BLaER1 (cell line): ENCODE measurements at regions not wholly inside any gene's neighbourhood (a gene's known extent, or its start where the extent isn't known, plus 50 kb on each side); places are given as distances from the start of the nearest gene placed in this dataset.

Source experiments
- H3K27ac ChIP-seq: shearing (Covaris generic); formaldehyde crosslinking; 2 replicates; pipeline ENCODE4 v1.8.1; 2022
- H3K27me3 ChIP-seq: shearing (Covaris generic); formaldehyde crosslinking; 2 replicates; pipeline ENCODE4 v1.8.1; 2022
- H3K36me3 ChIP-seq: shearing (Covaris generic); formaldehyde crosslinking; 2 replicates; pipeline ENCODE4 v1.8.1; 2022
- H3K4me1 ChIP-seq: shearing (Covaris generic); formaldehyde crosslinking; 2 replicates; pipeline ENCODE4 v1.8.1; 2022
- H3K4me2 ChIP-seq: shearing (Covaris generic); formaldehyde crosslinking; 2 replicates; pipeline ENCODE4 v1.8.1; 2022
- H3K4me3 ChIP-seq: shearing (Covaris generic); formaldehyde crosslinking; 2 replicates; pipeline ENCODE4 v1.8.1; 2022
- H3K9ac ChIP-seq: shearing (Covaris generic); formaldehyde crosslinking; 2 replicates; pipeline ENCODE4 v1.8.1; 2022
- H3K9me3 ChIP-seq: shearing (Covaris generic); formaldehyde crosslinking; 2 replicates; pipeline ENCODE4 v1.8.1; 2022
- H4K20me1 ChIP-seq: shearing (Covaris generic); formaldehyde crosslinking; 2 replicates; pipeline ENCODE4 v1.8.1; 2022
- Cebpa-rat ChIP-seq: shearing (Covaris generic); IDR thresholded peaks from 2 replicates; pipeline ENCODE4 v1.8.1; 2022

- Histone ChIP-seq H3K36me3 (no peaks in the 10 kb centered on the region), H3K27ac (no peak overlapping the region), H3K4me1 (no peaks in the 10 kb centered on the region), H3K4me2 (no peak overlapping the region), H3K9me3 (no peaks in the 10 kb centered on the region), H3K4me3 (no peak overlapping the region), H3K27me3 (no peaks in the 10 kb centered on the region), H3K9ac (no peak overlapping the region), H4K20me1 (no peaks in the 10 kb centered on the region)
- no peak for TF ChIP-seq Cebpa-rat
Observed at GRCh38 chr4:35963974-35964515, 280.3 kb downstream of the ARAP2 start.

- H3K4me3 ChIP-seq = no peak overlapping the region
- no peak overlapping the region for H3K9ac ChIP-seq
- no peaks in the 10 kb centered on the region for H4K20me1 ChIP-seq
- no peaks in the 10 kb centered on the region for H3K4me1 ChIP-seq
- no peaks in the 10 kb centered on the region for H3K36me3 ChIP-seq
- no peak overlapping the region for H3K4me2 ChIP-seq
- H3K27me3 ChIP-seq = no peaks in the 10 kb centered on the region
- H3K9me3 ChIP-seq = no peaks in the 10 kb centered on the region
- no peak overlapping the region for H3K27ac ChIP-seq
- TF ChIP-seq Cebpa-rat = no peak
Observed at GRCh38 chr4:35965300-35965699, 279.0 kb downstream of the ARAP2 start.

- no peak overlapping the region for H3K4me2 ChIP-seq
- no peaks in the 10 kb centered on the region for H3K4me1 ChIP-seq
- H3K36me3 ChIP-seq = no peaks in the 10 kb centered on the region
- no peaks in the 10 kb centered on the region for H4K20me1 ChIP-seq
- no peaks in the 10 kb centered on the region for H3K9me3 ChIP-seq
- no peak overlapping the region for H3K9ac ChIP-seq
- H3K4me3 ChIP-seq = no peak overlapping the region
- no peaks in the 10 kb centered on the region for H3K27me3 ChIP-seq
- no peak for TF ChIP-seq Cebpa-rat
- H3K27ac ChIP-seq = no peak overlapping the region
Observed at GRCh38 chr4:35966566-35966965, 277.7 kb downstream of the ARAP2 start.

GRCh38 chr4:35970366-35970960 is 273.9 kb downstream of the ARAP2 start:
- Histone ChIP-seq H3K9ac (no peak overlapping the region), H3K9me3 (no peaks in the 10 kb centered on the region), H3K27ac (no peak overlapping the region), H4K20me1 (no peaks in the 10 kb centered on the region), H3K36me3 (no peaks in the 10 kb centered on the region), H3K4me3 (no peak overlapping the region), H3K4me2 (no peak overlapping the region), H3K27me3 (no peaks in the 10 kb centered on the region), H3K4me1 (no peaks in the 10 kb centered on the region)
- no peak for TF ChIP-seq Cebpa-rat

- H3K27ac ChIP-seq = no peak overlapping the region
- H3K9me3 ChIP-seq = no peaks in the 10 kb centered on the region
- no peak overlapping the region for H3K4me2 ChIP-seq
- no peaks in the 10 kb centered on the region for H3K27me3 ChIP-seq
- no peaks in the 10 kb centered on the region for H4K20me1 ChIP-seq
- no peak for TF ChIP-seq Cebpa-rat
- no peak overlapping the region for H3K9ac ChIP-seq
- H3K4me1 ChIP-seq = no peaks in the 10 kb centered on the region
- no peak overlapping the region for H3K4me3 ChIP-seq
- H3K36me3 ChIP-seq = no peaks in the 10 kb centered on the region
Observed at GRCh38 chr4:35972814-35973213, 271.5 kb downstream of the ARAP2 start.

- no peak overlapping the region for H3K4me3 ChIP-seq
- no peaks in the 10 kb centered on the region for H3K36me3 ChIP-seq
- H3K9me3 ChIP-seq = no peaks in the 10 kb centered on the region
- no peak overlapping the region for H3K9ac ChIP-seq
- H3K4me1 ChIP-seq = no peaks in the 10 kb centered on the region
- no peaks in the 10 kb centered on the region for H3K27me3 ChIP-seq
- TF ChIP-seq Cebpa-rat = no peak
- no peak overlapping the region for H3K27ac ChIP-seq
- no peaks in the 10 kb centered on the region for H4K20me1 ChIP-seq
- no peak overlapping the region for H3K4me2 ChIP-seq
Observed at GRCh38 chr4:35975617-35976355, 268.5 kb downstream of the ARAP2 start.

- H3K9me3 ChIP-seq = no peaks in the 10 kb centered on the region
- H3K4me3 ChIP-seq = no peak overlapping the region
- no peaks in the 10 kb centered on the region for H3K36me3 ChIP-seq
- no peaks in the 10 kb centered on the region for H3K27me3 ChIP-seq
- no peak for TF ChIP-seq Cebpa-rat
- no peaks in the 10 kb centered on the region for H4K20me1 ChIP-seq
- no peaks in the 10 kb centered on the region for H3K4me1 ChIP-seq
- no peak overlapping the region for H3K27ac ChIP-seq
- no peak overlapping the region for H3K9ac ChIP-seq
- H3K4me2 ChIP-seq = no peak overlapping the region
Observed at GRCh38 chr4:35978551-35978950, 265.8 kb downstream of the ARAP2 start.

- Histone ChIP-seq H3K27ac (no peak overlapping the region), H4K20me1 (no peaks in the 10 kb centered on the region), H3K4me1 (no peaks in the 10 kb centered on the region), H3K9me3 (no peaks in the 10 kb centered on the region), H3K36me3 (no peaks in the 10 kb centered on the region), H3K27me3 (no peaks in the 10 kb centered on the region), H3K9ac (no peak overlapping the region), H3K4me2 (no peak overlapping the region), H3K4me3 (no peak overlapping the region)
- TF ChIP-seq Cebpa-rat = no peak
Observed at GRCh38 chr4:35982318-35982717, 262.0 kb downstream of the ARAP2 start.

- Histone ChIP-seq H3K9me3 (no peaks in the 10 kb centered on the region), H3K27me3 (no peaks in the 10 kb centered on the region), H3K9ac (no peak overlapping the region), H3K4me3 (no peak overlapping the region), H3K4me2 (no peak overlapping the region), H3K27ac (no peak overlapping the region), H4K20me1 (no peaks in the 10 kb centered on the region), H3K36me3 (no peaks in the 10 kb centered on the region), H3K4me1 (no peaks in the 10 kb centered on the region)
- TF ChIP-seq Cebpa-rat = no peak
Observed at GRCh38 chr4:35986537-35986936, 257.8 kb downstream of the ARAP2 start.

GRCh38 chr4:35993606-35994005 is 250.7 kb downstream of the ARAP2 start:
- Histone ChIP-seq H4K20me1 (no peaks in the 10 kb centered on the region), H3K27ac (no peak overlapping the region), H3K9ac (no peak overlapping the region), H3K27me3 (no peaks in the 10 kb centered on the region), H3K4me3 (no peak overlapping the region), H3K4me1 (no peaks in the 10 kb centered on the region), H3K36me3 (no peaks in the 10 kb centered on the region), H3K9me3 (no peaks in the 10 kb centered on the region), H3K4me2 (no peak overlapping the region)
- no peak for TF ChIP-seq Cebpa-rat
